Mammary epithelial cell (primary cell): ENCODE measurements at regions not wholly inside any gene's neighbourhood (a gene's known extent, or its start where the extent isn't known, plus 50 kb on each side); places are given as distances from the start of the nearest gene placed in this dataset.

Experiments
- EZH2 ChIP-seq: IDR thresholded peaks from 2 replicates; pipeline ENCODE4 v1.6.1; 2012; ENCODE audit warnings: low read length, inconsistent platforms, borderline replicate concordance
- TF ChIP-seq, protein P1 (sequence below), 2 donors: IDR thresholded peaks in 1 of 2; conservative IDR thresholded peaks in 1 of 2; 2 replicates each; pipeline ENCODE4 v1.5.1; 2011 to 2012; ENCODE audit warnings: inconsistent platforms in 2 of 2, low read length in 2 of 2, mild to moderate bottlenecking in 2 of 2, control low read depth in 1 of 2, low read depth in 1 of 2; ENCODE audit not compliant: insufficient read depth in 1 of 2; ENCODE audit errors: extremely low read depth in 1 of 2

DNA sequence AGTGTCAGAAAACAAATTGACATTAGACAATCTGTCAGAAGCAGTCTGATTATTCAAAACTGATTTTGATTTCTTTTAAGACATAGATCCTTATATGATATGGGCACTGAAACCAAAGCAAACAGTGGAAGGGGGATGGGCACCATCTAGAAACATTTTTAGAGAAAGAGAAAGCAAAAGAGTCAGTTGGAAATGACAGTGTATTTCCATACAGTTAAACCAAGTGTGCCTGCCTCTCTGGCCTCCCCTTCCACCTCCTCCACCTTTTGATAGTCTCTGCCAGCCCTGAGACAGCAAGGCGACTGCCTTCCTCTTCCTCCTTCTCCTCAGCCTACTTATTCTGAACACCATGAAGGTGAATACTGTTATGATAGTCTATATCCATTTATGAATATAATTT lies 949.7 kb downstream of the AMY1C start:
- TF ChIP-seq, protein P1, sequence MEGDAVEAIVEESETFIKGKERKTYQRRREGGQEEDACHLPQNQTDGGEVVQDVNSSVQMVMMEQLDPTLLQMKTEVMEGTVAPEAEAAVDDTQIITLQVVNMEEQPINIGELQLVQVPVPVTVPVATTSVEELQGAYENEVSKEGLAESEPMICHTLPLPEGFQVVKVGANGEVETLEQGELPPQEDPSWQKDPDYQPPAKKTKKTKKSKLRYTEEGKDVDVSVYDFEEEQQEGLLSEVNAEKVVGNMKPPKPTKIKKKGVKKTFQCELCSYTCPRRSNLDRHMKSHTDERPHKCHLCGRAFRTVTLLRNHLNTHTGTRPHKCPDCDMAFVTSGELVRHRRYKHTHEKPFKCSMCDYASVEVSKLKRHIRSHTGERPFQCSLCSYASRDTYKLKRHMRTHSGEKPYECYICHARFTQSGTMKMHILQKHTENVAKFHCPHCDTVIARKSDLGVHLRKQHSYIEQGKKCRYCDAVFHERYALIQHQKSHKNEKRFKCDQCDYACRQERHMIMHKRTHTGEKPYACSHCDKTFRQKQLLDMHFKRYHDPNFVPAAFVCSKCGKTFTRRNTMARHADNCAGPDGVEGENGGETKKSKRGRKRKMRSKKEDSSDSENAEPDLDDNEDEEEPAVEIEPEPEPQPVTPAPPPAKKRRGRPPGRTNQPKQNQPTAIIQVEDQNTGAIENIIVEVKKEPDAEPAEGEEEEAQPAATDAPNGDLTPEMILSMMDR (conservative IDR thresholded peaks at IDR 0.05 in 1 of 2, IDR thresholded peaks at IDR 0.05 in 1 of 2; ENCODE audit: extremely low read depth in 1 of 2, insufficient read depth in 1 of 2, low read depth in 1 of 2, low read length in 2 of 2): no peak
- TF ChIP-seq EZH2: no peak
